ENCODE measurements at regions not wholly inside any gene's neighbourhood (a gene's known extent, or its start where the extent isn't known, plus 50 kb on each side); places are given as distances from the start of the nearest gene placed in this dataset.

- no peak for DNase-seq (ENCODE audit: low read depth)
These were observed 159.4 kb downstream of the MAGEB5 start for GRCh38 chrX:26375346-26375745.

- no peak for DNase-seq (ENCODE audit: low read depth)
These were observed 157.9 kb downstream of the MAGEB5 start for GRCh38 chrX:26373829-26374228.

GRCh38 chrX:26352891-26353430 lies 137.0 kb downstream of the MAGEB5 start:
- no peak for DNase-seq (ENCODE audit: low read depth)

GRCh38 chrX:26347171-26347570 lies 131.2 kb downstream of the MAGEB5 start:
- DNase-seq (ENCODE audit: low read depth), result no peak

GRCh38 chrX:26334232-26334631 lies 118.3 kb downstream of the MAGEB5 start:
- no peak for DNase-seq (ENCODE audit: low read depth)

- DNase-seq (ENCODE audit: low read depth), result no peak
These were observed 112.8 kb downstream of the MAGEB5 start for GRCh38 chrX:26328608-26329319.

- no peak for DNase-seq (ENCODE audit: low read depth)
These were observed 93.3 kb downstream of the MAGEB5 start for GRCh38 chrX:26309262-26309661.

- no peak for DNase-seq (ENCODE audit: low read depth)
These were observed 79.5 kb downstream of the MAGEB5 start for GRCh38 chrX:26295425-26295824.

GRCh38 chrX:26286836-26287235 lies 70.9 kb downstream of the MAGEB5 start:
- no peak for DNase-seq (ENCODE audit: low read depth)
